Mucosa of descending colon (tissue), 3 donors: ENCODE measurements at regions not wholly inside any gene's neighbourhood (a gene's known extent, or its start where the extent isn't known, plus 50 kb on each side); places are given as distances from the start of the nearest gene placed in this dataset.

Experiments used
- ATAC-seq: fragments of 200-7000 bp; cut with Tn5 transposase; one replicate; pipeline ENCODE4 v1.9.1; 2020; ENCODE audit warnings: mild to moderate bottlenecking, moderate library complexity
- DNase-seq, 3 donors: peaks; one replicate each; pipeline ENCODE4 v3.0.0-alpha.2; 2020
- H3K36me3 ChIP-seq: fragments of 200-600 bp; one replicate; pipeline ENCODE4 v1.8.0; 2021; ENCODE audit warnings: low read depth, mild to moderate bottlenecking
- H3K4me1 ChIP-seq: fragments of 200-600 bp; one replicate; pipeline ENCODE4 v1.8.0; 2021; ENCODE audit warnings: low read depth, mild to moderate bottlenecking
- H3K4me3 ChIP-seq: fragments of 200-600 bp; one replicate; pipeline ENCODE4 v1.8.0; 2021; ENCODE audit warnings: mild to moderate bottlenecking
- H3K9me3 ChIP-seq: fragments of 200-600 bp; one replicate; pipeline ENCODE4 v1.8.0; 2021; ENCODE audit warnings: mild to moderate bottlenecking
- CTCF ChIP-seq: fragments of 200-600 bp; IDR thresholded peaks from one replicate; pipeline ENCODE4 v1.8.0; 2022; ENCODE audit warnings: antibody characterized with exemption, mild to moderate bottlenecking
- intact Hi-C, 2 donors: fragments of 100-400 bp; cut with DNase I in 1 of 2; cut with micrococcal nuclease in 1 of 2; formaldehyde crosslinking; loops; one replicate each; pipeline versions ENCODE4 v1.11.0 to v1.11.1; 2022; cut with DNase I, micrococcal nuclease
- donor health status: DM: no; HTN: no; CAD: no; lungs with moderate emphysema.
- donor health status: DM: no; HTN: no; CAD: no.
- donor health status: DM: no; HTN: yes; CAD: no.

DNA sequence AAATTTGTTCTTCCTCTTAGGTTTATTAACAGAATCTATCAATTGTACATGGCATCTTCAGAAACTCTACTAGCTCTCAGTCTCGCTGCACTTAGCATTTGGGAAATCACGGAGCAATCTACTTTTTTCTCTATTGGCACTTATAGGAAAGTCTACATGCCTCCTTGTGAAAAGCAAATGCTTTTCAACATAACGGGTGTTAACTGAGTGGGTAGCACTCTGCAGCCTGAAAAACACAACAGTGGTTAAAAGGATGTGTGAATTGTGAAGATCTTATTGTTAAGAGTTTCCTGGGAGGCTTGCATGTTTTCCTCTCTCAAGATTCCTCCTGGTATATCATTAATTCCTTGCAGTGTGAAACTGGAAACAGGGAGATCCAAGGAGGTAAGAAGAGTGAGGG, 204.2 kb upstream of the SESN3 start:
- ATAC-seq: no peak

GRCh38 chr11:95434489-95435057, 203.6 kb upstream of the SESN3 start:
- DNase-seq (no peak), ATAC-seq (no peak)
- Histone ChIP-seq H3K4me1 (no peaks in the 10 kb centered on the region), H3K9me3 (no peaks in the 10 kb centered on the region), H3K4me3 (no peak overlapping the region), H3K36me3 (no peaks in the 10 kb centered on the region)
- TF ChIP-seq CTCF: no peak
- intact Hi-C loops: no loop called here

More for the DNA sequence above, 204.2 kb upstream of the SESN3 start:
- intact Hi-C loops: no loop called here
- DNase-seq: no peak
- Histone ChIP-seq H3K4me1 (no peaks in the 10 kb centered on the region), H3K9me3 (no peaks in the 10 kb centered on the region), H3K36me3 (no peaks in the 10 kb centered on the region), H3K4me3 (no peak overlapping the region)
- TF ChIP-seq CTCF: no peak

DNA sequence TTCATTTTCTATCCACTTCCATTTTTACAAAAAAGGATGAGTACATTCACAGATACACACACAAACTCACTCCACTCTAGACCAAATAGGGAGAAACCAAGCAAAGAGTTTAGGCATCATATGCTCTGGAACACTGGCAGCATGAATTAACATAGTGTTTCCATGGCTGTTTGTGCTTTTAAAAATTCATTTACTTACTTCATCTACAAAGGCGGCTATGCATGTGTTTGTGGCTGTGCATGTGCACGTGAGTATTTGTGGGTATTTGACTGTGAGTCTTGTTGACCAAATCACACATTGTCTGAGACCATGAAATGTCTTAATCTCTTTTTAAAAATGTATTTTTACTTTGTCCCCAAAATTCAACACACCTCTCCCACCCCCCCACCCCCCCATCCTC, 203.0 kb upstream of the SESN3 start:
- intact Hi-C loops: no loop called here
- TF ChIP-seq CTCF: no peak
- no peaks in the 10 kb centered on the region for H3K4me1 ChIP-seq

GRCh38 chr11:95432714-95433503, 201.9 kb upstream of the SESN3 start:
- DNase-seq (no peak), ATAC-seq (no peak)
- Histone ChIP-seq H3K36me3 (no peaks in the 10 kb centered on the region), H3K9me3 (no peaks in the 10 kb centered on the region), H3K4me3 (no peak overlapping the region), H3K4me1 (no peaks in the 10 kb centered on the region)
- no peak for TF ChIP-seq CTCF
- intact Hi-C loops: no loop called here

More for the DNA sequence above, 203.0 kb upstream of the SESN3 start:
- no peaks in the 10 kb centered on the region for H3K9me3 ChIP-seq
- no peak overlapping the region for H3K4me3 ChIP-seq
- DNase-seq (no peak), ATAC-seq (no peak)
- H3K36me3 ChIP-seq: no peaks in the 10 kb centered on the region

GRCh38 chr11:95429376-95429907, 198.4 kb upstream of the SESN3 start:
- no peak for TF ChIP-seq CTCF
- Histone ChIP-seq H3K4me3 (no peak overlapping the region), H3K9me3 (no peaks in the 10 kb centered on the region), H3K36me3 (no peaks in the 10 kb centered on the region), H3K4me1 (no peaks in the 10 kb centered on the region)
- ATAC-seq (no peak), DNase-seq (no peak)
- intact Hi-C loops: no loop called here
